DOHH2 (cell line): ENCODE measurements at regions not wholly inside any gene's neighbourhood (a gene's known extent, or its start where the extent isn't known, plus 50 kb on each side); places are given as distances from the start of the nearest gene placed in this dataset.
"Not testable (repeated sequence)": the region's sequence is repeated elsewhere in the genome, so short reads cannot be mapped to it uniquely, and the experiment has no call there.

Experiments
- EZH2phosphoT487 ChIP-seq: fragments of 200-600 bp; sonication (generic); IDR thresholded peaks from 2 replicates; pipeline ENCODE4 v1.6.1; 2017; ENCODE audit warnings: borderline replicate concordance, mild to moderate bottlenecking, antibody characterized with exemption, low read length, moderate library complexity, mixed read lengths
- TF ChIP-seq, protein P1 (sequence below): fragments of 200-600 bp; sonication (generic); IDR thresholded peaks from one replicate; pipeline ENCODE4 v1.5.1; 2014; ENCODE audit warnings: antibody characterized with exemption, mild to moderate bottlenecking, low read depth, low read length; ENCODE audit not compliant: poor library complexity, severe bottlenecking

DNA sequence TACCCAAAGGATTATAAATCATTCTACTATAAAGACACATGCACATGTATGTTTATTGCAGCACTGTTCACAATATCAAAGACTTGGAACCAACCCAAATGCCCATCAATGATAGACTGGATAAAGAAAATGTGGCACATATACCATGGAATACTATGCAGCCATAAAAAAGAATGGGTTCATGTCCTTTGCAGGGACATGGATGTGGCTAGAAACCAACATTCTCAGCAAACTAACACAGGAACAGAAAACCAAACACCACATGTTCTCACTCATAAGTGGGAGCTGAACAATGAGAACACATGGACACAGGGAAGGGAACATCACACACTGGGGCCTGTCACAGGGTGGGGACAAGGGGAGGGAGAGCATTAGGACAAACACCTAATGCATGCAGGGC lies 145.9 kb upstream of the RFC3 start:
- TF ChIP-seq, protein P1, sequence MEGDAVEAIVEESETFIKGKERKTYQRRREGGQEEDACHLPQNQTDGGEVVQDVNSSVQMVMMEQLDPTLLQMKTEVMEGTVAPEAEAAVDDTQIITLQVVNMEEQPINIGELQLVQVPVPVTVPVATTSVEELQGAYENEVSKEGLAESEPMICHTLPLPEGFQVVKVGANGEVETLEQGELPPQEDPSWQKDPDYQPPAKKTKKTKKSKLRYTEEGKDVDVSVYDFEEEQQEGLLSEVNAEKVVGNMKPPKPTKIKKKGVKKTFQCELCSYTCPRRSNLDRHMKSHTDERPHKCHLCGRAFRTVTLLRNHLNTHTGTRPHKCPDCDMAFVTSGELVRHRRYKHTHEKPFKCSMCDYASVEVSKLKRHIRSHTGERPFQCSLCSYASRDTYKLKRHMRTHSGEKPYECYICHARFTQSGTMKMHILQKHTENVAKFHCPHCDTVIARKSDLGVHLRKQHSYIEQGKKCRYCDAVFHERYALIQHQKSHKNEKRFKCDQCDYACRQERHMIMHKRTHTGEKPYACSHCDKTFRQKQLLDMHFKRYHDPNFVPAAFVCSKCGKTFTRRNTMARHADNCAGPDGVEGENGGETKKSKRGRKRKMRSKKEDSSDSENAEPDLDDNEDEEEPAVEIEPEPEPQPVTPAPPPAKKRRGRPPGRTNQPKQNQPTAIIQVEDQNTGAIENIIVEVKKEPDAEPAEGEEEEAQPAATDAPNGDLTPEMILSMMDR = not testable (repeated sequence)
- TF ChIP-seq EZH2phosphoT487 = not testable (repeated sequence)
